HG03097 (cell line): ENCODE measurements at regions not wholly inside any gene's neighbourhood (a gene's known extent, or its start where the extent isn't known, plus 50 kb on each side); places are given as distances from the start of the nearest gene placed in this dataset.

ENCODE experiments used
- ATAC-seq: cut with Tn5 transposase; IDR thresholded peaks from one replicate; pipeline ENCODE4 v1.9.1; 2021; ENCODE audit not compliant: unreplicated experiment, low FRiP score

DNA sequence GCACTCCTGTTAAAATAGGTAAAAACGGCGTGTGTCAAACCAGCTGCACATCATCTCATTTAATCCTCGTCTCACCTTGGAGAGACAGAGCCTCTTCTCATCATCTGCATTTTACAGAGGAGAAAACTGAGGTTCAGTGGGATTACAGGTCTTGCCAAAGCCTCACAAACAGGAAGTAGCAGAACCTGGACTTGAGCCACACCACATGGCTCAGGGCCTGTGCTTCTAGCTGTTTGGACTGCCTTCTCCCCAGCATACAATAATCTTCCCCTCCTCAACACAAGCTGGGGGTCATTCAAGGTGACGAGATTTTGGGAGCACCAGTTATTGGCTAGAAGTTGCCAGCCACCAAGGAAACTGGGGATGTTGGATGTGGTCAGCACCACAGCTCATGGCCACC, 167.9 kb upstream of the ZC3H12A start:
- ATAC-seq, result no peak

DNA sequence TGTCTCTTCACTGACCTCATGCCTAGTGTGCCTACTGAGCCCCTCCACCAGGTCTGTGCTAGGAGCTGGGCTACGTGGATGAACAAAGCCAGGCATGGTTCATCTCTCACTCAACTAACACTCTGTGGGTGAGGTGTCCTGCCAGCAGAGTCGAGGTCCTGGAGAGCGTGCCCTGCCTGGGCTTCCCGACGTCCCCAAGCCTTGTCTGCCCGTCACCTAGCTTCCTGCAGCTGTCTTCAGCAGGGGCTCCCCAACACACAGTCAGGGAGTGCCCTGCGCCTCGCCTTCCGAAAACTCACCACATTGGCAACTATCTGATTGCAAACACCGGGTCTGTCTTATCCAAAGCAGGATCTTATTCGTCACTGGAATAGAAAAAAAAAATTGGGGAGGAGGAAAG, 167.5 kb upstream of the ZC3H12A start:
- ATAC-seq, result no peak

DNA sequence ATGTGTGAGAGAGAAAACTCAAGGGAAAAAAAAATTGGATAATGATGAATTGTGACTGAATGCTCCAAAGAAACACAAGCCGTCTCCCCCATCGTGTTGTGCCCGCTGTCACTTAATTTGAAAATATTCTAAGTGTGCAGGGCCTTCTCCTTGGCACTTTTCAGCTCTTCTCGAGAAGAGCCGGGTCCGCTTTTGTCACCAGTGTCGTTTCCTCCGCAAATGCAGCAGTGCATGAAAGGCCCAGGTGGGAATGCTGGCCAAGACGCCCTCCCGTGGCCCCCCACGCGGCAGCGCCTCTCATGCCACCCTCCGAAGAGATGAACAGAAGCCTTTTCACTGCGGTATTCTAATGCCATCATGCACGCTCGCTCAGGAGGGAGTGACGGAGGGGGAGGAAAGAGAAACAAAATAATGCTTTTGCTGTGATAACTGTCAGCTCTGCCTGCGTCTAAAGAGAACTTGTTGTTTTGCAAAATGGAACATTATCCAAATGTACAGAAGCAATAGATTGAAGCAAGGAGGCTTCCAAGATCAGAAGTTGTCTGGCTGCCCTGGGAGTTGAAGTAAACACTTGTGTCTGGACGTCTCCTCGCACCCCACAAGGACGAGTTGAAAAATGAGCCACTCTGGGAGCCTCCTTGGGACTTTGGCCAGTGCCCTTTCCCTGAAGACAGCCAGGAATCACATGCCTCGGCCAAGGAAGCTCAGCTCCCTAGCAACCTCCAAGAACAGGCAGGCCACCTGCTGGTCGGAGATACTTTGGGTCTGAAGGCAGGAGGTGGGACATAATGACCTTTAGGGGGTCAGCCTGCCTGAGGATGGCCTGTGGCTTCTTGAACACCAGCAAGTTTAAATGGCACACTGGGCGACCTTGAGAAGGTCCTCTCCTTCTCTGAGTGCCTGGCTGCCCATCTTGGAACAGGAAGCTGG, 166.1 kb upstream of the ZC3H12A start:
- ATAC-seq, result no peak

DNA sequence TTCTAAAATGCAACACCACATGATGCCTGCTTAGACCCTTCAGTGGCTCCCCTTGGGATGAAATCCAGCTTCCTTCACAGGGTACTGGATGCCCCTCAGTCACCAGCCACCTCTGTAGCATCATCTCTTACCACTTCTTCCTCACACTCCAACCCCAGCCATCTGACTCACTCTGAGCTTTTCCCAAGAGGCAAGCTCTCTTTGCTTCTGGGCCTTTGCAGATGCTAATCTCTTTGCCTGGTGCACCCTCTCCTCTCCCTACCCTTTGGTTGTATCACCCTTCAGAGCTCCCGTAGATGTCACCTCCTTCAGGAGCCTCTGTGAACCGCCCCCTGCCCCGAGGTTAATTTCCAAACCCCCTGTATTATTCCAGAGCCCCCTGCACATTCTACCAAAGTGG, 164.8 kb upstream of the ZC3H12A start:
- no peak for ATAC-seq

DNA sequence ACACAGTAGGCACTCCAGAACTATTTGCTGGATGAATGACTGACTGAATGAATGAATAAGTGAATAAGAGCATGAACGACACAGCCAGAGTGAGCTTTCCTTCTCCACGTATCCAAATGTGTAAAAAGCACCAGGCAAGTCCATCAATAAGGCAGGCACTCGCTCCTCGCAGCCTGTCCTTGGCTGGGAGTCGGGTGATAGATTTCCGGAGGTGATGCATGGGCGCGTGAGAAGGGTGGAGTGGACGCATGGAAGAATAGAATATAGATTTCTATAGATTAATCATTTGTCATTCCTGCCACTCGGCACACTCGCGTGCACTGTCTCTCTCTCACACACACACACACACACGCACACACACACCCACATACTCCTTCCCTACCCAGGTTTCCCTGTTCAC, 164.3 kb upstream of the ZC3H12A start:
- no peak for ATAC-seq

DNA sequence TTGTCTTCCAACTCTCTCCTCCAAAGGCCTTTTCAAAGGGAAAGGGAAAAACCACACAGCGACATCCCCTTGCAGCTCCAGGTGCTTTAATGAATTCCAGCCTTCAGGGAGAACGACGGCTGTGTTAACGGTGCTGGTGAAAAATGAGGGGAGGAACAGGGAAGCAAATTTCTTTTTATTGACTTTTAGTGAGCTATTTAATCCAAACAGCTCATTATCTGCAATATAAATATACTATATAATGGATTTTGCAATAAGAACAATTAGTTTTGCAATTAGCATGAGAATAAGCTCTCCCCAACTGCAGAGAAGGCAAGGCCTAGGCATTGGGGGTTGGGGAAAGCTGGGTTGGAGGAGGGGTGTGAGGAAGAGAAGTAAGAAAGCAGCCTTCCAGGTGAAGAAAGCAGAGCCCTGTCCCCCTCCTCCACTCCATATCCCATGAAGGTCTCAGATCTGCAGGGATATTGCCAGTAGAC, 159.0 kb upstream of the ZC3H12A start:
- no peak for ATAC-seq

DNA sequence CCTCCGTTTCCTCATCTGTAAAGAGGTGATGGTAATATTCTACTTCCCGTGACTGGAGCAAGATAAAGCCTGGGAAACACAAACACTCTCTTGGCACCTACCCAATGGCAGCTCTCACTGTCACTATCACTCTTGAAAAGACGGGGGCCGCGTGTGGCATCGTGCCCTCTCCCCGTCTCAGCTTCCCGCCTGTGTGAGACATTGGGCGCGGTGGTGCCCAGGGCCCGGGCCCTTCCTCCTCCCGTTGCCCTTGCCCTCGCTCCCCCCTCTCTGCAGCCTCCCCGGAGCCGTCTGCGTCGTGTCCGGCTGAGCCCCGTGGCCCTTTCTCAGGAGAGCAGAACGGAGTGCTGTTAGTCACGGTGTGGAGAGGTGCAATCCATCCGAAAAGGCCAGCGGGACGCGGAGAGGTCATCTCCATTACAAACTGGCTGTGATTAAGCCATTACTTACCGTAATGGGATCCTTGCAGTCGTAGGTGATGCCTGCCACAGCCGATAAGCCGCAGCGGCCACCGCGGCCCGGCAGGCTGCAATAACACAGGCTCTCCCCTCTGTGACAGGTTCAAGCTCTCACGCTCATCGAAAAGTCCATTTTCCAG, 156.4 kb upstream of the ZC3H12A start:
- no peak for ATAC-seq

DNA sequence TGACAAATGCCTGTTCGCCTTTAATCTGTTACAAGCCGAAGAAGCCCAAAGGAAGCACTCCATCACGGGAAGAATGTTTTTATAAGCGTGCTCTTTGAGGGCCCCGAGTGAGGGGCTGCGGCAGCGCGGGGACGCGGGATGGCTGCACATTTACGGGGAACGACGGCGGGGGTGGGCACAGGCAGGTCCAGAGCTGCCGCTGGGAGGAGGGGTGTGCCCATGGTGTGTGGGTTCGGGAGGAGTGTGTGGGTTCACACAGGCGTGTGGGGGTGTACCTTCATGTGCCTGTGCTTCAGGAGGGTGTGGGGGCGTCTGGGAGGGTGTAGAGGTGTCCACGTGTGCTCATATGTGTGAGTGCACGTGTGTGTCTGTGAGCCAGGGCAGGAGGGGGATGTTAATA, 155.9 kb upstream of the ZC3H12A start:
- ATAC-seq, result no peak

DNA sequence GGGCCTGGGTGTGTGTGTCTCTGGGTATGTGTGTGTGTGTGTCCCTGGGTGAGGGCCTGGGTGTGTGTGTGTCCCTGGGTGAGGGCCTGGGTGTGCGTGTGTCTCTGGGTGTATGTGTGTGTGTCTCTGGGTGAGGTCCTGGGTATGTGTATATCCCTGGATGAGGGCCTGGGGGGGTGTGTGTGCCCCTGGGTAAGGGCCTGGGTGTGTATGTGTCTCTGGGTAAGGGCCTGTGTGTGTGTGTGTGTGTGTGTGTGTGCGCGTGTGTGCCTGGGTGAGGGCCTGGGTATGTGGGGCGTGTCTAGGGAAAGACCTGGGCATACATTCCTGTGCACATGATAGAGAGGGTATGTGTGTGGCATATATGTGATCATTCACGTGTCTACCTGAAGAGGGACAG, 155.1 kb upstream of the ZC3H12A start:
- ATAC-seq, result no peak

DNA sequence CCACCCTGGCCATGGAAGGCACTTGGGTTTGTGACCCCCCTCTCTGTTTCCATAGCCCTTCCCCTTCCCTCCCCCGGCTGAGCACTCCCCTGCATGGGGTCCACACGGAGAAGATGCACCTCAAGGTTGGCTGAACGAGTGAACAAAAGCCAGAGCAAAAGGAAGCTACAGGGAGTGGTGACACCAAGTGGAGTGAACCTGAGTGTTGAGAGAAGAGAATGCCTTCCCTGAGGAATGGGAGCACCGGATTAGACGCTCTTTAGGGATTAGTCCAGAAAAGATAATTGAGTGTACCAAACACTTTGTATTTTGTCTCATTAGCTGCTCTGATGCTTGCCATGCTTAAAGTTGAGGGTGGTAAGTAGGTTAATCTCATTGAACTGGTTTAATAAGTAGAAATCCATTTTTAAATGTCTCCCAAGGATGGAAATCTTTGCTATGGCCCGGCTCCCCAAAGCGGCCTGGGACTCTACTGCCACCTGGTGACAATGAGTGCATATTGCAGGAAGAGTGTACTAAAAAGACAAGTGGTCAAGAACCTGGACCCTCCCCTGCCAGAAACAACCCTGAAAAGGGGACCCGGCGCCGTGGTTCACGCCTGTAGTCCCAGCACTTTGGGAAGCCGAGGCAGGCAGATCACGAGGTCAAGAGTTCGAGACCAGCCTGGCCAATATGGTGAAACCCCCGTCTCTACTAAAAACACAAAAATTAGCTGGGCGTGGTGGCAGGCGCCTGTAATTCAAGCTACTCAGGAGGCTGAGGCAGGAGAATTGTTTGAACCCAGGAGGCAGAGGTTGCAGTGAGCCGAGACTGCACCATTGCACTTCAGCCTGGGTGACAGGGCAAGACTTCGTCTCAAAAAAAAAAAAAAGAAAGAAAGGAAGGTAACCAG, 150.6 kb upstream of the ZC3H12A start:
- no peak for ATAC-seq

DNA sequence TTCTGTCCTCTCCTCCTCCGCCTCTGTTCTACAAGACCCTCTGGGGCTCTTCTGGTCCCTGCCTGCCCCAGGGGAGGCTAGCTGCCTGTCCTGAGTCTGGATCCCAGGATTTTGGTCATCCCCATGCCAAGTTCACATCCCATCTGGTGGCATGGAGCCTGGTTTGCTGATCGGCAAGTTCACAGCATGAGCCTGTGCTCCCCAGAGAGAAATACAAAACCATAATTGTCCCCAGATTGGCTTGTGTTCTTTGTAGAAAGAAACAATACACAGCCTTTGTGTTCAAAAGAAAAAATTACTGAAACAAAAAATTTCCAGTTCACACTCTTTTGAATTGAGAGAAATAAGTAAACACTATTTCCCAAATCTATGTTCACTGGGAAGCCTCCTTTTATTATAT, 149.4 kb upstream of the ZC3H12A start:
- ATAC-seq, result no peak

DNA sequence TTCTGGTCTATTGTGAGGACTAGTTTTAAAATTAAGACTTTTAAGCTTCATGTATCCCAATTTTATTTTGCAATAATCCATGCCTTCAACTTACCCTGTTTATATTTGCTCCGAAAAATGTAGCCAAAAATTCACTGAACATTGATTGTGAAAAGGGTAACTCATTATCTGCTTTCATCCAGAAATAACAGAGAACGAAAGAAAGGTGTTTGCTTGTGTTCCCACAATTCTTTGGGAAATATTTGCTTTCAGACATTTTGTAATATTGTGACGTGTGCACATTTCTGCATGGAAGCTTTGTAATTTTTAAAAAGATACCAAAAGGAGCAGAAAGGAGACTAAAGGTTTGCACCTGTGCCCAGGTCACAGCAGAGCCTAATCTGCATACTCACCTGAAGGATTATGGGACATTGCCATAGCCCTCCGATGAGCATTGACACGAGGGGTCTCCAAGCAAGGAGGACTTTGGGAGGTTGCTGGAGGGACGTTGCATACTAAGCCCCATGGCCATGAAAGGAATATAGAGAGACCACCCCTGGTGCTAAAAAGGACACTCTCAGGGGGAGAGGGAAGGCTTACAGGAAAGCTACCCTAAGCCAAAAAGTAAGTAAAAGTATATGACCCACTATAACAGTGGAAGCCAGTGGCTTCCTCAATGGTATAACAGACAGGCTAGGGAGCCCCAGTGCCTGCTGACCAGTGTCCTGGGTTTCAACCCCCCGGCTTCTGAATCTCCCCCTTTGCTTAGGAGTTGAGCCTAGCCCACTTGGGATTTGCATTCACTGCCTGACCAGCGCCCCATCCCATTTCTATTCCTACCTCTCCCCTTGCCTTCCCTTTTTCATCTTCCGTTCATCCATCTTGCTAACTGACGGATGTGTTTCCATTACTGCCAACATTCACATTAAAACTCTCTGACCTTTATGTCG, 148.6 kb upstream of the ZC3H12A start:
- no peak for ATAC-seq

DNA sequence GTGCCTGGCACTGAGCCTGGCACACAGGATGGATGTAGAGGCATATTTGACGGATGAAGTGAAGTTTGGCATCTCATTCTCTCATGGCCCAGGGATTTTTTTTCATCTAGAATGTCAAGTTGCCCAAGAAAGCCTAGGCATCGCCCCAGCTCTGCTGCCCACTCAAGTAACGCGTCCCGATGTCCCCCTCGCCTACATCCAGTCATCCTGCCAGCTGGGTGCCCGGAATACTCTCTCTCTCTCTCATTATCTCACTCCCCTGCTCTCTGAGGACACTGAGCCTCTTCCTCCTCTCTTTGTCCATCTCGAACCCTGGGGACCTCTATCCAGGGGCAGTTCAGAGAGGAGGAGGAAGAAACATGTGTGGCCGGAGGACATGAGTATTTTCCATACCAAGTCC, 142.3 kb upstream of the ZC3H12A start:
- no peak for ATAC-seq

DNA sequence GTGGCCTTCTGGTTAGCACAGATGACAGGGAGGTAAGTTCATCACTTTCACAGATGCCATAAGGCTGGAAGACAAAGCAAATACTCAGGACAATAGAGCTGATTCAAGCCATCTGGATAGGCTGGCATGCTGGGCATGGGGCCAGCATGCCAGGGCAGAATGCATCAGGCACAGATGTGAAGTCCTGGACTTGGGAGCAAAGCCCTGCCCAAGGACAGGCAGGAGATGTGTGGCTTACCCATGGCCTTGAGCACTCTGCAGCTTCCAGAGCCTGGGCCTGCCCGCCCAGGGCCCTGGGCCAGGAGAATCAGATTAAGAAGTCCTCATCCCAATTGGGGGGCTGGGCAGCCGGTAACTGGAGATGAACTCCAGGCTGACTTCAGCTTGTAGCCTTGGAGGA, 135.7 kb upstream of the ZC3H12A start:
- ATAC-seq, result no peak

DNA sequence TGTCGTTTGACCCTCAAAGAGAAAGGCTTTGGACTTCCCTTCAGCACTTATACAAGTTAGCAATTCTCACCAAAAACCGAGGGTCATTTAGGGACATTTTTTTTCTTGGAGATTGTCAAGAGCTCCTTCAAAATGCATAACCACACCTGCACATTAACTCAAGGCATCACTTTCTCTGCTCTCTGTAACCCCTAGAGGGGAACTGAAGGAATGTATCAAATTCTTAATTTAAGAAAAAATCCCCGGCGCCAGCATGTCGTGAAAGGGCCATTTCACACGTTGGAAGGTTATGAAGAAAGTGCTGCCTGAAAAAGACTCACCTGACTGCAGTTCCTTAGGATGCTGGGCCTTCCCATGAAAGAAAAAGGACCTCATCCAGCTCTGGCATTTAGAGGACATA, 131.6 kb upstream of the ZC3H12A start:
- ATAC-seq, result no peak

DNA sequence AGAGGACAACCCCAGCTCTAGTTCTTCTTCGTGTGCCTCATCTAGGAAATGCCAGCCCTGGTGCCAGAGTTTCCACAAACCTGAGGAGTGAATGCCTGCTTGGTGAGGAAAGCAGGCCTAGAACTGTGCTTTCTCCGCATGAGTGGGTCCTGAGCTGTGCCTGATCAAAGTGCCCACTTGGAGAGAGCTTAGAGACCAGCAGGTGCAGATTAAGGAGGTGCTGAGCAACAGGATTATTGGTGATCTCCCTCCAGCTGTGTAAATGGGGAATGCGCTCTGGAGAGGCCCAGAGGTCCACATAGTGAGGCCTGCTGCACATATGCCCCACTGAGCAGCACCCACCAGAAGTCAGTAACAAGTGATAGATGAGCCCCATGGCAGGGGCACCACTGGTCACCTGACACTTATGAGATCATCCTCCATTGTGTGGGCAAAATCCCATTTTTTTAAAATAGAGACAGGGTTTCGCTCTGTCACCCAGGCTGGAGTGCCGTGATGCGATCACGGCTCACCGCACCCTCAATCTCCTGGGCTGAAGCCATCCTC, 127.2 kb upstream of the ZC3H12A start:
- ATAC-seq, result no peak

DNA sequence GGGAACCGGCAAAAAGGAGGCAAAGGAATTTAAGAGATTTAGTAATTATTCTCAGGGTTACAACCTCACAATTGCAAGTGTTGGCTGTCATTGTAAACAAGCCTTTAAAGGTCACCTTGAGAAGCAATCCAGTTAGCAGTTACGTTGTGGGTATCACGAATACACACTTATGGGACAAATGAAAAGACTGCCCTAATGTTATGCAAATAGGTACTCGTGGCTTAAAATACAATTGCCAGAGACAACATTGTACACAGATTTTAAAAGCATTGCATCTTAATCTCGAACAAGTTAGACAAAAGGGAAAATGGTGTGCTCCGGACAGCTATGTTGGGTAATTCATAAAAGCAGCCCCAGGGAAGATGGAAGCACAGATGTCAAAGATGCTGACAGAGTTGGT, 120.5 kb upstream of the ZC3H12A start:
- ATAC-seq, result no peak

DNA sequence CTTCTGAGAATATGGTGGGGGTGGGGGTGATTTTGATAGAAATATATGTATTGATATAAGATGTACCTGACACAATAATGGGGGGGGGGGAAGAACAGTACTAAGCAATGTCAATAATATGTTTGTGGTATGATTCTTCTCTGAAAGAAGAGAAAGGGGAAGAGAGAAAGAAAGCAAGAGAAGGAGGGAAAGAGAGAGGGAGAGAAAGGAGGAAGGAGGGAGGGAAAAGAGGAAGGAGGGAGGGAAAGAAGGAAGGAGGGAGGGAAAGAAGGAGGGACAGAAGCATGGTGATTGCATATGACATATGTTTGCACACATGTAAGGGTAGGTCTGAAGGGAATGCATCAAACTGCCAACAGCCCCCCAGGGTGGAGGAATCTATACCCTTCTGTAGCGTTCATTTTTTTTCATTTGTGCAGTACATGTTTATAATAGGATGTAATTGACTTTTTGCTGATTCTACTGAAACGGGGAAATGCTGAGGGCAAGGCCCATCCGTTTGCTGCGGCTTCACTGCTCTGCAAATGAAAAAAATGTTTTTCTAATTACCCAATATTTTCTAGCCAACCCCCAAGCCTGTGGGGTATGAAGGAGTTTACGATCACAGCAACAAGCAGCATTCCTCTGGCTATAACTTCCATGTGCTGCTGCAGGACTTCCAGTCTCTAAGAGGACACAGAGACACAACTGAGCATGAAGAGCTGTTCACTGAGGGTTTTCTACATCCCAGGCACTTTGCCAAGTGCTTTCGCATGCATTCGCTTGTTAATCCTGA, 119.3 kb upstream of the ZC3H12A start:
- ATAC-seq, result no peak

DNA sequence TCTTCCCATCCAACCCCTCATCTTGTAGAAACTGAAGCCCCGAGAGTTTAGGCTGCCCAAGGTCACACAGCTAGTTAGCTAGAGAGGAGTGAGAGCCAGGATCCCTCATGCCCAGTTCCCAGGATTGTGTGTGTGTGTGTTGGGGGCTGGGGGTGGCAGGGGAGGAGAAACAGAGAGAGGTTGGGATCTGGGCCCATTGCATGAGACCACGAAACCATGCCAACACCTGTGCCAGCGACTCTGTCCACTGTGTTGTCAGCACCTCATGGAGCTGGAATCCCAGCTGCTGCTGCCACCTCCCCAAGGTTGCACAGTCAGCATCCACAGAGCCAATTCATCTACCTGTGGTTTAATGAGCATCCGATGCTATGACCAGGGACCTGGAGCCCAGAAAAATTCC, 115.4 kb upstream of the ZC3H12A start:
- ATAC-seq, result no peak
